ENCODE measurements at regions not wholly inside any gene's neighbourhood (a gene's known extent, or its start where the extent isn't known, plus 50 kb on each side); places are given as distances from the start of the nearest gene placed in this dataset.

DNA sequence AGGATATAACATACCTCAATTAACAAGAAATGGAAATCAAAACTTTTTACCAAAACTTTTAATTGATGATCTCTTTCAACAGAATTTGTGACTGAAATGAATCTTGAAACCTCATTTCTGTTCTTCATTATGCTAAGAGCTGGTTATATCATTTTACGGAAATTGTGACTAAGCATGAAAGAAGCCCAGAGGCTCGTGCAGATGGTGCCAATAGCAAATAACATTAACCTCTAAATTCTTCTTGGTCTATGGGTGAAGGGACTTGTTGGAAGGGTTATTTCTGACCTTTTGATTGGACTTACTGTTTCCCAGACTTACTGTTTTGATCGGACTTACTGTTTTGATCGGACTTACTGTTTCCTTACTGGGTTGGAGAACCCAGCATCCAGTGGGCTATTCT lies 435.6 kb downstream of the TDRD15 start:
- Histone ChIP-seq H3K4me3 (replicated peaks; ENCODE audit: low read depth, low read length) (no peak overlapping the region), H3K36me3 (ENCODE audit: control insufficient read depth, insufficient read depth, low read length) (no peaks in the 10 kb centered on the region), H3K27me3 (replicated peaks; ENCODE audit: control insufficient read depth, insufficient read depth, low read length) (no peaks in the 10 kb centered on the region)
- TF ChIP-seq, protein P1, sequence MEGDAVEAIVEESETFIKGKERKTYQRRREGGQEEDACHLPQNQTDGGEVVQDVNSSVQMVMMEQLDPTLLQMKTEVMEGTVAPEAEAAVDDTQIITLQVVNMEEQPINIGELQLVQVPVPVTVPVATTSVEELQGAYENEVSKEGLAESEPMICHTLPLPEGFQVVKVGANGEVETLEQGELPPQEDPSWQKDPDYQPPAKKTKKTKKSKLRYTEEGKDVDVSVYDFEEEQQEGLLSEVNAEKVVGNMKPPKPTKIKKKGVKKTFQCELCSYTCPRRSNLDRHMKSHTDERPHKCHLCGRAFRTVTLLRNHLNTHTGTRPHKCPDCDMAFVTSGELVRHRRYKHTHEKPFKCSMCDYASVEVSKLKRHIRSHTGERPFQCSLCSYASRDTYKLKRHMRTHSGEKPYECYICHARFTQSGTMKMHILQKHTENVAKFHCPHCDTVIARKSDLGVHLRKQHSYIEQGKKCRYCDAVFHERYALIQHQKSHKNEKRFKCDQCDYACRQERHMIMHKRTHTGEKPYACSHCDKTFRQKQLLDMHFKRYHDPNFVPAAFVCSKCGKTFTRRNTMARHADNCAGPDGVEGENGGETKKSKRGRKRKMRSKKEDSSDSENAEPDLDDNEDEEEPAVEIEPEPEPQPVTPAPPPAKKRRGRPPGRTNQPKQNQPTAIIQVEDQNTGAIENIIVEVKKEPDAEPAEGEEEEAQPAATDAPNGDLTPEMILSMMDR (IDR thresholded peaks at IDR 0.05; ENCODE audit: insufficient read depth, low read length, poor library complexity, severe bottlenecking), result no peak
- no peak for DNase-seq (ENCODE audit: extremely low read depth, insufficient read length)

DNA sequence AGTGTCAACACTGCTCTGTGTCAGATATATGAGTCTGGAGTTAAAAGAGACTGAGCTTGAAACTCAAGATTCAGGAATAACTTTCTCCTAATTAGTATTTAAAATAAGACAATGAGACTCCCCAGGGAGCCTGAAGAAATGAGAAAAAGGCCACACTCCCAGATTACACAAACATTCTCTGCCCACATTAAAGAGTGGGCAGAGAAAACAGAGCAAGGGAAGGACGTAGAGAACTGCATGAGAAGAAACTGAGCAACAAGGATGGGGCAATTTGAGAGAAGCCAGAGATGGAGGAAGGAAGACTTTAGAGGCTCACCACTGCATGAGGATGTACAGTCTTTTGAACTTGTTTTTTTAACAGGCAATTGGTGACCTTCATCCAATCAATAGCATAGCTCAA lies 438.2 kb downstream of the TDRD15 start:
- Histone ChIP-seq H3K4me3 (replicated peaks; ENCODE audit: low read depth, low read length) (no peak overlapping the region), H3K27me3 (replicated peaks; ENCODE audit: control insufficient read depth, insufficient read depth, low read length) (no peaks in the 10 kb centered on the region), H3K36me3 (ENCODE audit: control insufficient read depth, insufficient read depth, low read length) (no peaks in the 10 kb centered on the region)
- no peak for DNase-seq (ENCODE audit: extremely low read depth, insufficient read length)
- TF ChIP-seq, protein P1 (IDR thresholded peaks at IDR 0.05; ENCODE audit: insufficient read depth, low read length, poor library complexity, severe bottlenecking), result no peak

DNA sequence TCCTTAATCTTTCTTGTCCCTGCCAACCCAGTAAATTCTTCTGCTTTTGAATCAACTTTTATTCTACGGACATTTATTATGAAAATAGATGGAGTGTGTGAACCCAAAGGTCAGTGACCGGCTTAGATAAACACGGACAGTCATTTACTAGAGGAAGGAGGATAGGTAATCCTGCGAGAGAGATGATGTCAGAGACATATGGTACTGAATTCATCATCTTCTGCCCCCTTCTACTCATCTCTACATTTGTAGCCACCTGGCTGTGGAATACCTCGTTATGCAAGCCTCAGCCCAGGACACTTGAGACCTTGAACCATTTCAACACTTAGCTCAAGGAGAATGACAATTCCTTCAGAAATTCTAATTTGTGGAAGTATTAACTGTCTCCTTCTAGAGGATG lies 443.6 kb downstream of the TDRD15 start:
- TF ChIP-seq, protein P1 (IDR thresholded peaks at IDR 0.05; ENCODE audit: insufficient read depth, low read length, poor library complexity, severe bottlenecking), result no peak
- no peak overlapping the region for H3K4me3 ChIP-seq (replicated peaks; ENCODE audit: low read depth, low read length)
- H3K27me3 ChIP-seq (replicated peaks; ENCODE audit: control insufficient read depth, insufficient read depth, low read length), result no peaks in the 10 kb centered on the region
- H3K36me3 ChIP-seq (ENCODE audit: control insufficient read depth, insufficient read depth, low read length), result no peaks in the 10 kb centered on the region
- DNase-seq (ENCODE audit: extremely low read depth, insufficient read length), result no peak

DNA sequence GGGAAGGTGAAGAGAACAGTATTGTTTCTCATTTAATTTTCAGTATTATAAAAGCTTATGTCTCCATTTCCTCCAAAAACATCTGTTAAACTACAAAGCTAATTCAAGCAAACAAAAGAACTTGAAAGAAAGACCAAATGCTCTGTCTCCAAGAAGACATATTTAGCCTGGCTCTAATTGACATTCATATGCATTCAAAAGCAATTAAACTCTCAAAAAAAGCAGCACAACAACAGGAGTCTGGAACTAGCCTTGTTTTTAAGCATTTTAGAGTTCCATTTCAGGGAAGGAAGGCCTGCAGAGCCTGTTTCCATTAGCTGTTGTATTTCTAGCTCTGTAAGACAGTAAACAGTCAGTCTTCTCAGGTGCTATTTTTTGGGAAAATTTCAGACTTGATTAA lies 447.9 kb downstream of the TDRD15 start:
- H3K4me3 ChIP-seq (replicated peaks; ENCODE audit: low read depth, low read length), result no peak overlapping the region
- TF ChIP-seq, protein P1 (IDR thresholded peaks at IDR 0.05; ENCODE audit: insufficient read depth, low read length, poor library complexity, severe bottlenecking), result no peak
- H3K27me3 ChIP-seq (replicated peaks; ENCODE audit: control insufficient read depth, insufficient read depth, low read length), result no peaks in the 10 kb centered on the region
- H3K36me3 ChIP-seq (ENCODE audit: control insufficient read depth, insufficient read depth, low read length), result no peaks in the 10 kb centered on the region
- no peak for DNase-seq (ENCODE audit: extremely low read depth, insufficient read length)

DNA sequence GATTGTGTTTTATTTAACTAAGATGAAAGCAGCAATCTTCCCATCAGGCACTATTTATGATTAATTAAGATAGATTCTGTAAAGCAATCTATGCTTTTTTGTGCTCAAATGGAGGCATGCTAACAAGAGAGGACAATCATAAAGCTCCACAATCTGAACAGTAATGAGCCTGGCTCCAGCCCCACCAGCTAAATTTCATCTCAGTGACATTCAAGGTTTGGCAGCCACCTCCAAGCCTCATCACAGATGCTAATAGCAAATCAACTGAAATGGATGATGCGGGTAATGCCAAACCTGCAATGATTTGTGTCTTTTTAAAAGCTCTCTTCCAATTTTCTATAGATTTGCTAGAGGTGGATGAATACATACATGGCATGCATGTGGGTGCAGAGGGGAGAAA lies 456.6 kb downstream of the TDRD15 start:
- Histone ChIP-seq H3K4me3 (replicated peaks; ENCODE audit: low read depth, low read length) (no peak overlapping the region), H3K36me3 (ENCODE audit: control insufficient read depth, insufficient read depth, low read length) (no peaks in the 10 kb centered on the region), H3K27me3 (replicated peaks; ENCODE audit: control insufficient read depth, insufficient read depth, low read length) (no peaks in the 10 kb centered on the region; the same call in 1 of the 2 replicates)
- TF ChIP-seq, protein P1 (IDR thresholded peaks at IDR 0.05; ENCODE audit: insufficient read depth, low read length, poor library complexity, severe bottlenecking), result no peak
- DNase-seq (ENCODE audit: extremely low read depth, insufficient read length), result no peak

DNA sequence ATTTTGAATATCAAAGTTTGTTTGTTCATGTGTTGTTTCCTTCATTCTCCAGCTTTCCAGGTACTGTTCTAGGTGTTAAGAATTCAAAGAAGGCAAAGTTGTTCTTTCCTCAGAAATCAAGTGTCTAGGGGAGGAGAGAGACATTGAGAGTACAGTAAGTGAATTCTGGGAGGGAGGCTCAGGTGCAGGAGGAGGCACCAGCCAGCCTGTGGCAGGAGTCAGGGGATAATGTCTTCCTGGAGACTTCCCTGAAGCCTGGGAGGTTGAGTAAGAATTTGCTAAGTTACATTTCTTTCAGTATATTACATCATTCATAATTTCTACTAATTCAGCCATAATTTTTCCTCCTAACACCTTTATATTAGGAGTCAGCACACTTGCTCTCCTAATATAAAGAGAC lies 462.1 kb downstream of the TDRD15 start:
- Histone ChIP-seq H3K36me3 (ENCODE audit: control insufficient read depth, insufficient read depth, low read length) (no peaks in the 10 kb centered on the region), H3K4me3 (replicated peaks; ENCODE audit: low read depth, low read length) (no peak overlapping the region), H3K27me3 (replicated peaks; ENCODE audit: control insufficient read depth, insufficient read depth, low read length) (no peaks in the 10 kb centered on the region)
- no peak for DNase-seq (ENCODE audit: extremely low read depth, insufficient read length)
- TF ChIP-seq, protein P1 (IDR thresholded peaks at IDR 0.05; ENCODE audit: insufficient read depth, low read length, poor library complexity, severe bottlenecking), result no peak
